HG02943 (cell line): ENCODE measurements at regions not wholly inside any gene's neighbourhood (a gene's known extent, or its start where the extent isn't known, plus 50 kb on each side); places are given as distances from the start of the nearest gene placed in this dataset.
"Not testable (repeated sequence)": the region's sequence is repeated elsewhere in the genome, so short reads cannot be mapped to it uniquely, and the experiment has no call there.

Experiments used
- ATAC-seq: cut with Tn5 transposase; IDR thresholded peaks from one replicate; pipeline ENCODE4 v1.9.1; 2021; ENCODE audit warnings: mild to moderate bottlenecking, low read depth, moderate library complexity; ENCODE audit not compliant: unreplicated experiment

DNA sequence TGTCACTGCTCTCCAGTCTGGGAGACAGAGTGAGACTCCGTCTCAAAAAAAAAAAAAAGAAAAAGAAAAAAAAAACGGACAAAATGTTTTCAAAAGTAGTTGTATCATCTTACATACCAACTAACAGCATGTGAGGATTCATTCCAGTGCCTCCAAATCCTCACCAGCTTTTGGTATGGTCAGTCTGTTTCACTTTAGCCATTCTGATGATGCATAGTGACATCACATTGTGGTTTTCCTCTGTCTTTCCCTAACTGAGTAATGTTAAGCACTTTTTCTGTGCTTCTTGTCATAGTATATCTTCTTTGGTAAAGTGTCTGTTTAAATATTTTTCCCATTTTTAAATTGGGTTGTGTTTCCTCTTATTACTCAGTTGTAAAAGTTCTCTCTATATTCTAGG lies 251.4 kb upstream of the CTBP2 start:
- no peak for ATAC-seq

DNA sequence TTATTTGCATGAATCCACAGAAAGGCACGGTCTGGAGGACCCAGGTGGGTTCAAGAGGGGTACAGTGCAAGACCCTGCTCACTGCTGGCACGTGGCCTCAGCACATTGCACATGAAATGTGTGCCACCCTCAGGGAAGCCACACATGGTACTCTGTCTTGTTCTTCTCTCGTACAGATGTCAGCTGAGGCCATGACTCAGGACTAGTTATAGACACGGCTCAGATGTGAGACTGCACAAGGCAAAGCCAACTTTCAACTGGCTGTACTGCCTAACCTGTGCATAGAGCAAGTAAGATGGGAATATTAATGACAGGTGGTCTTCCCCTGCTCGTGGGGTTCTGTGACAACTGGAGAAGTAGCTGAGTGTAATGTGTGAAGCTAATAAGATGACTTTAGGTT lies 249.4 kb upstream of the CTBP2 start:
- no peak for ATAC-seq

DNA sequence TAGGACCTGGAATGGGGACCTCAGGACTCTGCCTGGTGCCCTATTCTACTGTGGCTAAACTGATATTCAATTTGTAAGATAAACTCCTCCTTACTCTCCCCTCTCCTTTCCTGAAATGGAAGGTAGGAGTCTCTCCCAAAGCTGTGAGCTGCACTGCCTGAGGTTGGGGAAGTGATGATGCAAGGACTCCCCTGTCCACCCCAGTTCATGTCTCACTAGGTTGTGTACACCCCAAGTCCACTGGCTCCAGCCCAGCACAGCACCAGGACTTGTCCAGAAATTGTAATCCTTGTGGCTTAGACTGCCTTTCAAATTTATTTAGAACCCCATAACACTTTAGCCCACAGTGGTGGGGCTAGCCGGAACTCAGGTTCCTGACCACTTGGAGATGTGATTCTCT lies 247.2 kb upstream of the CTBP2 start:
- no peak for ATAC-seq

GRCh38 chr10:125407000-125407502 lies 246.7 kb upstream of the CTBP2 start:
- ATAC-seq, result no peak

DNA sequence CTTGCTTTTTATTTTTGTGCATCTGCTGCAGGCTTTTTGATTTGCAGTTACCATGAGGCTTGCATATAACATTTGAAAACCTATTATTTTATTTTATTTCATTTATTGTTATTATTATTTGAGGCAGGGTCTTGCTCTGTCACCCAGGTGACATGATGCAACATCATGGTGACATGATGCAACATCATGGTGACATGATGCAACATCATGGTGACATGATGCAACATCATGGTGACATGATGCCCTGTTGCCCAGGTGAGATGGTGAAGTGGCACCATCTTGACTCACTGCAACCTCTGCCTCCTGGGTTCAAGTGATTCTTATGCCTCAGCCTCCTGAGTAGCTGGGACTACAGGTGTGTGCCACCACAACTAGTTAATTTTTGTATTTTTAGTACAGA lies 244.5 kb upstream of the CTBP2 start:
- not testable (repeated sequence) for ATAC-seq

GRCh38 chr10:125401462-125401861 lies 241.1 kb upstream of the CTBP2 start:
- ATAC-seq, result no peak

DNA sequence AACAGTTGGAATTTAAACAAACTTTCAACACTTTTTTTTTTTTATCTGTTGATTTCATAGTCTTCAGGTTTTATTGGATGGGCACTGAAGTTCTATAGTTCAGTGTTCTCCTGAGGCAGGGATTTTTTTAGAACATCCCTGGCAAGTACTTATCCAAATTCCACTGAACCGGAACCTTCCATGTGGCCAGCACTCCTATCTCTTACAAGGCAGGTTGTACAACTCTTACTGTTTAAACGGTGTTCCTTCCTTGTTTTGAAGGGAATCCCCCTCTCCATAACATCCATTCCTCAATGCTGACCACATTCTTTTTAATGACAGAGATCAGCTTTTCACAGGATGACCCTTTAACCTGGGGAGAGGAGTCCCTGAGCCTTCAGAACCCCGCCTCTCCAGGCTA lies 238.9 kb upstream of the CTBP2 start:
- no peak for ATAC-seq

GRCh38 chr10:125398270-125398669 lies 237.9 kb upstream of the CTBP2 start:
- no peak for ATAC-seq

GRCh38 chr10:125397608-125398007 lies 237.2 kb upstream of the CTBP2 start:
- no peak for ATAC-seq

- no peak for ATAC-seq
Measured at GRCh38 chr10:125396676-125397075, 236.3 kb upstream of the CTBP2 start.

DNA sequence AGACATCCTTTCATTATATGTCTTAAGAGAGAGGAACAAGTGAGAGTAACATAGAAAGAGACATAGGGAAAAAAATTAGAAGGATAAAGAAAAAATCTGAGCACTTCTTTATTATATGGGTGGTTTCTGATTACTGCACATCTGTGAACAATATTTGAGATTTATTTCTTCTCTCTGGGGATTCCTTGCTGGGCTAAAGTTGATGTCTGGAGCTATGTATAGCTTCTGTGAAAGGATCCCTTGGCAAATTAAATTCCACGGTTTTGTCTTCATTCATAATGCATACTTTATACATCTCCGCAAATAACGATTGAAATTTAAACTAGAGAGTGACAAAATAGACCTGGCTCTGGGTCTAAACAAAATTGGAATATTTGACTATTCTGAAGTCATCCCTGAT lies 232.2 kb upstream of the CTBP2 start:
- ATAC-seq, result no peak

GRCh38 chr10:125392154-125392553 lies 231.8 kb upstream of the CTBP2 start:
- no peak for ATAC-seq

DNA sequence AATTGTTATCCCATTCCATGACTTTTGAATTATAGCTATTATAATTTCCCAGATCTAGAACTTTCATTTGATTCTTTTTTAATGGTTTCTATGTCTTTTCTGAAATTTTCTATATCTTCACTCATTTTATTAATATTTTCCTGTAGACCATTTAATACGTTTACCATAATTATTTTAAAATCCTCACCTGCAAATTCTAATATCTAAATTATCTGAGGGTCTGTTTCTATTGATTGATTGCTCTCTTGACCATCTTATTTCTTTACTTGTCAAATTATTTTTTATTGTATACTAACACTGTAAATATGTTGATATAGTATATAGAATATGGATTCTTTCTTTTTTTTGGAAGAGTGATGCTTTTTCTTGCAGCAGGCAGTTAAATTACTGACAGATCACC lies 229.3 kb upstream of the CTBP2 start:
- no peak for ATAC-seq

DNA sequence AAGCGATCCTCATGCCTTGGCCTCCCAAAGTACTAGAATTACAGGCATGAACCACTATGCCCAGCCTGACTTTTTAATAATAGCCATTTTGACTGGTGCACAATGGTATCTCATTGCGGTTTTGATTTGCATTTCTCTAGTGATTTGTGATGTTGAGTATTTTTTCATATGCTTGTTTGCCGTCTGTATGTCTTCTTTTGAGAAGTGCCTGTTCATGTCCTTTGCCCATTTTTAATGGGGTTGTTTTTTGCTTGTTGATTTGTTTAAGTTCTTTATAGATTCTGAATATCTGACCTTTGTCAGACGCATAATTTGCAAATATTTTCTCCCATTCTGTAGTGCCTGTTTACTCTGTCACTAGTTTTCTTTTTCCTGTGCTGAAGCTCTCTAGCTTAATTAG lies 219.2 kb upstream of the CTBP2 start:
- ATAC-seq, result no peak

- ATAC-seq, result no peak
Measured at GRCh38 chr10:125377368-125377767, 217.0 kb upstream of the CTBP2 start.

- ATAC-seq, result no peak
Measured at GRCh38 chr10:125375210-125375609, 214.8 kb upstream of the CTBP2 start.

GRCh38 chr10:125373546-125373945 lies 213.2 kb upstream of the CTBP2 start:
- ATAC-seq, result no peak

GRCh38 chr10:125370578-125370977 lies 210.2 kb upstream of the CTBP2 start:
- no peak for ATAC-seq

DNA sequence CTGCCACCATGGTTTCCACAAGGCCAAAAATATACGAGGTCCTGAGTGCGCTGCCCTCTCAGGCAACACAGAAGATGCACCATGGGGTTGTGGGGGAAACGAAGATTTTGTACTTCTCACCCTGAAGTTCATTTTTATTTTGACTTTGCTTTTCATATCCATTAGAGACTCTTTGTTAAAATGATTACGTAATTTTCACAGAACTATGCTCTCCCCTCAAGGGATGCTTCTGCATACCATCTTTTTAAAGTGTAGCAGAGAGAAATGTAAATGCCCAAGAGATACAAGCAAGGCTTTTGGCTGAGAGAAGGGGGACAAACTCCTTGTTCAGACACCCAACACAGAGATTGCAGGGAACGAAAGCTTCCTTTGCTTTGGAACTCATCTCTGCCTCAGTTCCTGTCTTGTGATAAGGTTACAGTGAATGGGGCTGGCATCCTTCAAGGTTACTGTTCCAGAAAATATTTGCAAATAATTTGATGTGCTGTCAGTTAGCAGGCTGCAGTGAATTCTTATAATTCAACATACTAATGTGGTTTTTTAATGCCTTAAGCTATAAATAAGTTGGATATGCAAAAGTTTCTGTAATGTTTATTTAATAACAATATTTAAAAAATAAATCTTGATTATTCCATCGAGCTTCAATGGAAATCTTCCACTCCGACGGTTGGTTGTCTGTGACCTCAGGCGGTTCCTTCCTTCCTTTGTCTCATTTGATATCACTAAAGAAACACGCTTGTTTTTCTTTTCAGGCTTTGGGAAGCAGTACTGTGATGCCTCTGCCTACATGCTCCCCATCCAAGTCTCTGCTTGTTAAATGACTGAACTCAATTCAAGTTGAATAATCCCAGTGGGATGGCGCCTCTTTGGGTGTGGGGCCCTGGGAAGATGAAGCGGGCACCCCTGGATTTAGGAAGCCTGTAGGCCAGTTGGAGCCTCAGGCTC lies 209.3 kb upstream of the CTBP2 start:
- ATAC-seq, result no peak

DNA sequence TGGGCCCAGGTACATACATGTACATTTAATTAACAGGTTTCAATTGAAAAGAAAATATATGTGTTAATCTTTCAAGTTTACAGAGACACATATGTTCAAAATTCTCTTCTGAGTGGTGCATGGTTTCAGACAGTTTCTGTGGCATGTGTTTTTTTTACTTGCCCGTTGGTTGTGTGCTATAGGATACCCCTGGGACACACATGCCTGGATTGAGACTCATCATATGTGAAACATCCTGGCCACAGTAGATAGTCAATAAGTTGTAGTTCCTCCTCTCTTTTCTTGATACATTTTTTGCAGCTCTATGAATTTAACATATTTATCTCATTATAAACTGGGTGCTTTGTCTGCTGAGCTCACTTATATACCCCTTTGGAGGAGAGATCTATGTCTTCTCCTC lies 207.8 kb upstream of the CTBP2 start:
- ATAC-seq, result no peak

- ATAC-seq, result no peak
Measured at GRCh38 chr10:125363791-125364190, 203.4 kb upstream of the CTBP2 start.

DNA sequence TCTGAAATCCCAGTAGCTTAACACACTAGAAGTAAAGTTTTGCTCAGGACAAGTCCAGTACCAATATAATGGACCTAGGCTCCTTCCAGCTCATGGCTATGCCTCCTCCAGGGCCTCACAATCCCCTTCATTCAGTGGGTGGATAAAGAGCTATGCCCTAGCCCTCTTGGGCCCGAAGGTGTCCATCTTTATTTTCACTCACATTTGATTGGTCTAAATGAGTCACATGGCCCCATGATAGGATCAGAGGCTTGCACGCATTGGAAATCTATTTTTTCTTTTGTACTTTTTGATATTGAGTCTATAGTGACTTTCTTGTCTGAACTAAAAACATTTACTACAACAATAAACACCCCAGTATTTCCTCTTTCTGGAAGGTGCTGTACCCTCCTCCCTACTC lies 202.6 kb upstream of the CTBP2 start:
- no peak for ATAC-seq
